HL-60 (cell line): ENCODE measurements at regions not wholly inside any gene's neighbourhood (a gene's known extent, or its start where the extent isn't known, plus 50 kb on each side); places are given as distances from the start of the nearest gene placed in this dataset.

Experiments used
- GABPA ChIP-seq: IDR thresholded peaks from 2 replicates; pipeline ENCODE4 v1.6.1; 2012; ENCODE audit warnings: low read depth
- POLR2AphosphoS5 ChIP-seq: IDR thresholded peaks from 2 replicates; pipeline ENCODE4 v1.6.1; 2012; ENCODE audit warnings: low read depth
- SPI1 ChIP-seq: IDR thresholded peaks from 2 replicates; pipeline ENCODE4 v1.6.1; 2012; ENCODE audit warnings: low read depth, mild to moderate bottlenecking, borderline replicate concordance
- TF ChIP-seq, protein P1 (sequence below): IDR thresholded peaks from one replicate; pipeline ENCODE4 v1.5.1; 2011; ENCODE audit warnings: low read length, control low read depth, inconsistent platforms; ENCODE audit not compliant: insufficient read depth
- TF ChIP-seq, protein P2 (sequence below): IDR thresholded peaks from 2 replicates; pipeline ENCODE4 v1.6.1; 2012; ENCODE audit warnings: low read depth; ENCODE audit not compliant: insufficient replicate concordance

DNA sequence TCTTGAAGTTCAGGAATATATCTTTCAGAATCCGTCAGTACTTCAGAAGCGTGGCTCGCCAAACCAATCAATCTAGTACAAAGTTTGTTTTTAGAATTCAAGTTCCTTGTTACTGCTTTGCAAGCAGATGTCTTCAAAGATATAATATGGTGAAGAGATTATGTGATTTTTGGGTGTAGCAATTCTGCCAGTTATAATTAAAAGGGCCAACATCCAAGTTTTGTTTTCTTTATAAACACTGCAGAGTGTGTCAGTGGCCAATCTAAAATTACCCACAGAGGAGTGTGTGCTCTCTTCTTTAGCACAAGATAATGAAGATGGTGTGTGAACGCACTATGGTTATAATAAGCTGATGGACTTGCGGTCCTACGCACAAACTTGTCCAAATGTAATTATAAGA is 493.6 kb upstream of the MDFIC2 start:
- TF ChIP-seq, protein P1, sequence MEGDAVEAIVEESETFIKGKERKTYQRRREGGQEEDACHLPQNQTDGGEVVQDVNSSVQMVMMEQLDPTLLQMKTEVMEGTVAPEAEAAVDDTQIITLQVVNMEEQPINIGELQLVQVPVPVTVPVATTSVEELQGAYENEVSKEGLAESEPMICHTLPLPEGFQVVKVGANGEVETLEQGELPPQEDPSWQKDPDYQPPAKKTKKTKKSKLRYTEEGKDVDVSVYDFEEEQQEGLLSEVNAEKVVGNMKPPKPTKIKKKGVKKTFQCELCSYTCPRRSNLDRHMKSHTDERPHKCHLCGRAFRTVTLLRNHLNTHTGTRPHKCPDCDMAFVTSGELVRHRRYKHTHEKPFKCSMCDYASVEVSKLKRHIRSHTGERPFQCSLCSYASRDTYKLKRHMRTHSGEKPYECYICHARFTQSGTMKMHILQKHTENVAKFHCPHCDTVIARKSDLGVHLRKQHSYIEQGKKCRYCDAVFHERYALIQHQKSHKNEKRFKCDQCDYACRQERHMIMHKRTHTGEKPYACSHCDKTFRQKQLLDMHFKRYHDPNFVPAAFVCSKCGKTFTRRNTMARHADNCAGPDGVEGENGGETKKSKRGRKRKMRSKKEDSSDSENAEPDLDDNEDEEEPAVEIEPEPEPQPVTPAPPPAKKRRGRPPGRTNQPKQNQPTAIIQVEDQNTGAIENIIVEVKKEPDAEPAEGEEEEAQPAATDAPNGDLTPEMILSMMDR, result no peak
- TF ChIP-seq, protein P2, sequence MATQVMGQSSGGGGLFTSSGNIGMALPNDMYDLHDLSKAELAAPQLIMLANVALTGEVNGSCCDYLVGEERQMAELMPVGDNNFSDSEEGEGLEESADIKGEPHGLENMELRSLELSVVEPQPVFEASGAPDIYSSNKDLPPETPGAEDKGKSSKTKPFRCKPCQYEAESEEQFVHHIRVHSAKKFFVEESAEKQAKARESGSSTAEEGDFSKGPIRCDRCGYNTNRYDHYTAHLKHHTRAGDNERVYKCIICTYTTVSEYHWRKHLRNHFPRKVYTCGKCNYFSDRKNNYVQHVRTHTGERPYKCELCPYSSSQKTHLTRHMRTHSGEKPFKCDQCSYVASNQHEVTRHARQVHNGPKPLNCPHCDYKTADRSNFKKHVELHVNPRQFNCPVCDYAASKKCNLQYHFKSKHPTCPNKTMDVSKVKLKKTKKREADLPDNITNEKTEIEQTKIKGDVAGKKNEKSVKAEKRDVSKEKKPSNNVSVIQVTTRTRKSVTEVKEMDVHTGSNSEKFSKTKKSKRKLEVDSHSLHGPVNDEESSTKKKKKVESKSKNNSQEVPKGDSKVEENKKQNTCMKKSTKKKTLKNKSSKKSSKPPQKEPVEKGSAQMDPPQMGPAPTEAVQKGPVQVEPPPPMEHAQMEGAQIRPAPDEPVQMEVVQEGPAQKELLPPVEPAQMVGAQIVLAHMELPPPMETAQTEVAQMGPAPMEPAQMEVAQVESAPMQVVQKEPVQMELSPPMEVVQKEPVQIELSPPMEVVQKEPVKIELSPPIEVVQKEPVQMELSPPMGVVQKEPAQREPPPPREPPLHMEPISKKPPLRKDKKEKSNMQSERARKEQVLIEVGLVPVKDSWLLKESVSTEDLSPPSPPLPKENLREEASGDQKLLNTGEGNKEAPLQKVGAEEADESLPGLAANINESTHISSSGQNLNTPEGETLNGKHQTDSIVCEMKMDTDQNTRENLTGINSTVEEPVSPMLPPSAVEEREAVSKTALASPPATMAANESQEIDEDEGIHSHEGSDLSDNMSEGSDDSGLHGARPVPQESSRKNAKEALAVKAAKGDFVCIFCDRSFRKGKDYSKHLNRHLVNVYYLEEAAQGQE, result no peak
- TF ChIP-seq GABPA, result no peak
- TF ChIP-seq POLR2AphosphoS5, result no peak
- TF ChIP-seq SPI1, result no peak
